Transverse colon (tissue), 3 donors: ENCODE measurements at regions not wholly inside any gene's neighbourhood (a gene's known extent, or its start where the extent isn't known, plus 50 kb on each side); places are given as distances from the start of the nearest gene placed in this dataset.

ENCODE experiments used
- EP300 ChIP-seq: sonication (generic); formaldehyde crosslinking; IDR thresholded peaks from one replicate; pipeline ENCODE4 v1.6.1; 2017; ENCODE audit warnings: antibody characterized with exemption, low read depth
- POLR2AphosphoS5 ChIP-seq, 3 donors: sonication (generic); formaldehyde crosslinking; IDR thresholded peaks; one replicate each; pipeline ENCODE4 v1.6.1; 2016; ENCODE audit warnings: antibody characterized with exemption in 3 of 3

- TF ChIP-seq POLR2AphosphoS5 (IDR thresholded peaks at IDR 0.05), result no peak
- no peak for TF ChIP-seq EP300
Observed at GRCh38 chr19:28285078-28285477, 927.9 kb downstream of the UQCRFS1 start.
